NT2/D1 (cell line): ENCODE measurements at regions not wholly inside any gene's neighbourhood (a gene's known extent, or its start where the extent isn't known, plus 50 kb on each side); places are given as distances from the start of the nearest gene placed in this dataset.

Experiments used
- SUZ12 ChIP-seq: IDR thresholded peaks from 2 replicates; pipeline ENCODE4 v1.6.1; 2011; ENCODE audit not compliant: insufficient read length, insufficient read depth; ENCODE audit errors: extremely low read depth
- YY1 ChIP-seq: IDR thresholded peaks from 2 replicates; pipeline ENCODE4 v1.6.1; 2011; ENCODE audit not compliant: insufficient read length, insufficient read depth

DNA sequence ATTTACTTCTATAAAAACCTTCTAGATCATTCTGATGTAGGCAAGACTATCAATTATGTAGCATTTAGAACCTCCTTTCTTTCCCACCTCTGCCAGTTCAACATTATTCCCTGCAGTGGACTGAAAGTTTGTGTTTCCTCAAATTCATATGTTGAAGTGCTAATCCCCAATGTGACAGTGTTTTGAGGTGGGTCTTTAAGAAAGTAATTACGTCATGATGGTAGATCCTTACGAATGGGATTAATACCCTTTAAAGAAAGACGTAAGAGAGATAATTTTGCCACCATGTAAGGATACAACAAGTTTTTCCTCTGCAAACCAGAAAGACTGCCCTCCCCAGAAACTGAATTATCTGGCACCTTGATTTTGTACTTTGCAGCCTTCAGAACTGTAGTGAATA is 1489.7 kb upstream of the SEL1L start:
- TF ChIP-seq SUZ12: no peak
- TF ChIP-seq YY1: no peak
